A549 (cell line): ENCODE measurements at regions not wholly inside any gene's neighbourhood (a gene's known extent, or its start where the extent isn't known, plus 50 kb on each side); places are given as distances from the start of the nearest gene placed in this dataset.
A peak's percentile ranks its signal among the peaks of the same experiment; 100 is the strongest.

Source experiments
- ATAC-seq, 2 experiments: fragments of 200-7000 bp in 1 of 2; fragments of >200 bp in 1 of 2; cut with Nextera tagmentation in 1 of 2; cut with Tn5 transposase in 1 of 2; 3 replicates each; pipeline versions ENCODE4 v1.8.0 to v1.9.1; 2018 to 2020; ENCODE audit warnings: mild to moderate bottlenecking in 1 of 2, moderate library complexity in 1 of 2
- CTCF ChIA-PET: fragments of 300-600 bp; sonication (Branson Sonifier 250); formaldehyde crosslinking; extraction: SDS; loops from one replicate; lab custom pipeline; 2021; ENCODE audit warnings: antibody characterized with exemption, inconsistent platforms; lab: Yijun Ruan, JAX
- POLR2A ChIA-PET: fragments of 350-600 bp; formaldehyde crosslinking; extraction: SDS; loops from one replicate; lab custom pipeline; 2021; ENCODE audit warnings: antibody characterized with exemption, inconsistent platforms; lab: Yijun Ruan, JAX
- DNase-seq, 2 experiments: peaks; one replicate each; pipeline versions ENCODE4 v3.0.0 to v3.0.0-alpha.2; 2011 to 2016; ENCODE audit warnings: low read depth in 1 of 2, low spot score in 1 of 2
- FAIRE-seq: peaks from 2 replicates; lab custom pipeline; 2011; peaks lifted over from hg19 to GRCh38; lab: Jason Lieb, UNC
- H3K27ac ChIP-seq, 2 experiments: fragments of >200 bp; sonication (Bioruptor Twin); formaldehyde crosslinking; 3 replicates each; pipeline ENCODE4 v1.5.1; 2016 to 2017
- H3K4me1 ChIP-seq: fragments of >200 bp; sonication (Bioruptor Twin); formaldehyde crosslinking; 3 replicates; pipeline ENCODE4 v1.6.1; 2016
- H3K4me2 ChIP-seq: fragments of >200 bp; sonication (Bioruptor Twin); formaldehyde crosslinking; 3 replicates; pipeline ENCODE4 v1.6.1; 2016
- H3K4me3 ChIP-seq: fragments of >200 bp; sonication (Bioruptor Twin); formaldehyde crosslinking; 3 replicates; pipeline ENCODE4 v1.5.1; 2016
- H3K9me3 ChIP-seq: fragments of >200 bp; sonication (Bioruptor Twin); formaldehyde crosslinking; 3 replicates; pipeline ENCODE4 v1.6.1; 2016
- ATOH8 ChIP-seq: fragments of 250-450 bp; sonication (Bioruptor Pico); IDR thresholded peaks from 2 replicates; pipeline ENCODE4 v1.5.0; 2020; ENCODE audit warnings: low read depth, mild to moderate bottlenecking, moderate library complexity
- BCL3 ChIP-seq: fragments of >200 bp; sonication (Bioruptor Twin); formaldehyde crosslinking; IDR thresholded peaks from 3 replicates; pipeline ENCODE4 v1.6.1; 2016
- BHLHE40 ChIP-seq: IDR thresholded peaks from 2 replicates; pipeline ENCODE4 v1.6.1; 2012; ENCODE audit warnings: low read depth, low read length, inconsistent platforms
- CBX2 ChIP-seq: fragments of 200-600 bp; sonication (generic); IDR thresholded peaks from 2 replicates; pipeline ENCODE4 v1.6.1; 2016; ENCODE audit warnings: low read depth, mild to moderate bottlenecking, borderline replicate concordance
- CEBPB ChIP-seq, 2 experiments: fragments of >200 bp in 1 of 2; sonication (Bioruptor Twin) in 1 of 2; formaldehyde crosslinking in 1 of 2; IDR thresholded peaks; 2 replicates each; pipeline ENCODE4 v1.6.1; 2012 to 2016
- ELK1 ChIP-seq: fragments of 150-350 bp; IDR thresholded peaks from 2 replicates; pipeline ENCODE4 v1.6.1; 2014; ENCODE audit warnings: low read depth, mild to moderate bottlenecking, low read length
- EP300 ChIP-seq, 2 experiments: fragments of >200 bp; sonication (Bioruptor Twin); formaldehyde crosslinking; IDR thresholded peaks; 2 replicates in 1 of 2; 3 replicates in 1 of 2; pipeline ENCODE4 v1.6.1; 2016 to 2017
- ESRRA ChIP-seq: fragments of 150-350 bp; IDR thresholded peaks from 2 replicates; pipeline ENCODE4 v1.6.1; 2014; ENCODE audit warnings: mild to moderate bottlenecking, low read length, borderline replicate concordance
- FOSL2 ChIP-seq, 2 experiments: fragments of 450-650 bp in 1 of 2; fragments of >200 bp in 1 of 2; sonication (Bioruptor Twin) in 1 of 2; formaldehyde crosslinking; IDR thresholded peaks; 2 replicates each; pipeline versions ENCODE4 v1.5.0 to v1.6.1; 2016 to 2020; ENCODE audit warnings: mild to moderate bottlenecking in 1 of 2, moderate library complexity in 1 of 2
- FOXS1 ChIP-seq: fragments of 250-450 bp; sonication (Bioruptor Pico); IDR thresholded peaks from 2 replicates; pipeline ENCODE4 v1.5.0; 2020; ENCODE audit warnings: mild to moderate bottlenecking, moderate library complexity
- HOXB13 ChIP-seq: fragments of 250-450 bp; sonication (Bioruptor Pico); IDR thresholded peaks from 2 replicates; pipeline ENCODE4 v1.5.0; 2020; ENCODE audit warnings: low read depth, mild to moderate bottlenecking, moderate library complexity
- HOXB5 ChIP-seq: fragments of 250-450 bp; sonication (Bioruptor Pico); IDR thresholded peaks from 2 replicates; pipeline ENCODE4 v1.5.0; 2020; ENCODE audit warnings: mild to moderate bottlenecking, moderate library complexity
- JUNB ChIP-seq: fragments of >200 bp; sonication (Bioruptor Twin); formaldehyde crosslinking; IDR thresholded peaks from 2 replicates; pipeline ENCODE4 v1.6.1; 2016
- KDM1A ChIP-seq: fragments of 200-600 bp; sonication (generic); IDR thresholded peaks from 2 replicates; pipeline ENCODE4 v1.6.1; 2016; ENCODE audit warnings: low read depth, mild to moderate bottlenecking
- KDM5A ChIP-seq: fragments of 200-600 bp; sonication (generic); IDR thresholded peaks from 2 replicates; pipeline ENCODE4 v1.6.1; 2016; ENCODE audit warnings: antibody characterized with exemption, mild to moderate bottlenecking
- MAFK ChIP-seq: fragments of 450-650 bp; IDR thresholded peaks from 2 replicates; pipeline ENCODE4 v1.6.1; 2014; ENCODE audit not compliant: partially characterized antibody
- MAZ ChIP-seq: fragments of 150-350 bp; IDR thresholded peaks from 2 replicates; pipeline ENCODE4 v1.6.1; 2014; ENCODE audit warnings: antibody characterized with exemption, low read depth, low read length, borderline replicate concordance
- NFE2L2 ChIP-seq: fragments of 150-350 bp; conservative IDR thresholded peaks from 2 replicates; pipeline ENCODE4 v1.6.1; 2014; ENCODE audit warnings: low read length
- NPAS2 ChIP-seq: fragments of 250-450 bp; sonication (Bioruptor Pico); IDR thresholded peaks from 2 replicates; pipeline ENCODE4 v1.8.0; 2022; ENCODE audit warnings: mild to moderate bottlenecking, moderate library complexity, borderline replicate concordance
- PBX3 ChIP-seq: IDR thresholded peaks from 2 replicates; pipeline ENCODE4 v1.6.1; 2012
- POLR2A ChIP-seq: IDR thresholded peaks from 2 replicates; pipeline ENCODE4 v1.6.1; 2012; ENCODE audit warnings: mild to moderate bottlenecking, low read length
- RAD21 ChIP-seq, 2 experiments: fragments of >200 bp in 1 of 2; sonication (Bioruptor Twin) in 1 of 2; formaldehyde crosslinking in 1 of 2; IDR thresholded peaks in 1 of 2; conservative IDR thresholded peaks in 1 of 2; 2 replicates in 1 of 2; 3 replicates in 1 of 2; pipeline ENCODE4 v1.6.1; 2012 to 2018; ENCODE audit warnings: inconsistent platforms in 1 of 2
- RARB ChIP-seq: fragments of 250-450 bp; sonication (Bioruptor Pico); IDR thresholded peaks from 2 replicates; pipeline ENCODE4 v1.8.0; 2021; ENCODE audit warnings: mild to moderate bottlenecking, moderate library complexity
- TFCP2L1 ChIP-seq: fragments of 250-450 bp; sonication (Bioruptor Pico); IDR thresholded peaks from 2 replicates; pipeline ENCODE4 v1.5.0; 2021; ENCODE audit warnings: mild to moderate bottlenecking
- TP53 ChIP-seq: fragments of 250-450 bp; sonication (Bioruptor Pico); IDR thresholded peaks from 2 replicates; pipeline ENCODE4 v1.5.0; 2021; ENCODE audit warnings: mild to moderate bottlenecking, moderate library complexity
- USF2 ChIP-seq: fragments of 450-650 bp; IDR thresholded peaks from 2 replicates; pipeline ENCODE4 v1.6.1; 2014; ENCODE audit warnings: antibody characterized with exemption
- ZFP36 ChIP-seq: fragments of 450-650 bp; IDR thresholded peaks from 2 replicates; pipeline ENCODE4 v1.6.1; 2014; ENCODE audit warnings: borderline replicate concordance; ENCODE audit not compliant: partially characterized antibody
- ZSCAN20 ChIP-seq: fragments of 250-450 bp; sonication (Bioruptor Pico); IDR thresholded peaks from 2 replicates; pipeline ENCODE4 v1.8.0; 2022; ENCODE audit warnings: mild to moderate bottlenecking, moderate library complexity
- WGBS: methylation state at CpG from one replicate; pipeline ENCODE4 v1.1.6; 2017; ENCODE audit errors: missing lambda C conversion rate; 5-methylcytosine and 5-hydroxymethylcytosine counted together

GRCh38 chr9:107215381-107215780 is 67.7 kb upstream of the RAD23B start:
- ATAC-seq (no peak), DNase-seq (no peak), FAIRE-seq (no peak)
- Histone ChIP-seq H3K4me3 (no peak overlapping the region), H3K9me3 (no peaks in the 10 kb centered on the region), H3K4me2 (no peak overlapping the region), H3K27ac (peak overlapping the region in 1 of 2 experiments; percentile 46; a peak in 1 of 6 replicates), H3K4me1 (peaks cover 24% of the 10 kb centered on the region)
- ChIA-PET POLR2A (no interaction called here), CTCF (no interaction called here)
- 73% methylated on average over 2 of the region's 2 CpGs for WGBS
- TF ChIP-seq RAD21 (conservative IDR thresholded peaks at IDR 0.05 in 1 of 2, IDR thresholded peaks at IDR 0.05 in 1 of 2) (no peak), USF2 (no peak), FOXS1 (CRISPR knock-in tag) (no peak), FOSL2 (IDR thresholded peaks at IDR 0.05) (no peak), FOSL2 (CRISPR knock-in tag; IDR thresholded peaks at IDR 0.05) (no peak), HOXB5 (no peak), NFE2L2 (no peak), EP300 (IDR thresholded peaks at IDR 0.05) (no peak), NPAS2 (CRISPR knock-in tag) (no peak), TP53 (CRISPR knock-in tag) (no peak), POLR2A (no peak), BHLHE40 (no peak), TFCP2L1 (no peak), MAZ (no peak), JUNB (no peak), KDM1A (no peak)

DNA sequence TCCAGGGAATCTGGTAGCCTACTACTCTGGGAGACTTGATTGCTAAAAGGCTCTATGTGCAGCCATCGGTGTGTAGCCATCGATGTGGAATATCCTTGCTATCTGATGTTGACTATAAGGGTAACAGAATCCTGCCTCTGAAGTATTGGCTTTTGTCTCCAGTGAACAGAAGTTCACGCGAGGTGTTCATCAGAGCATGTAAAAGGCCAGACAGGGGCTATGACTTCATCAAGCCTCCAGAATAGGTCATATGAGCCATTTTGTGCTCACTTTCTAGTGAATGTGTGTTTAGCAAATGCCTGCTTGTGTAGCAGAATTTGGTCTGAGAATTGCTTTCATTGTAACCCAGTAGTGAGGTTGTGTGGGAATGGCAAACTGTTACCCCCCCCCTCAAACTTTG is 66.8 kb upstream of the RAD23B start:
- no peak overlapping the region for H3K27ac ChIP-seq
- H3K9me3 ChIP-seq = no peaks in the 10 kb centered on the region
- ChIA-PET POLR2A (no interaction called here), CTCF (no interaction called here)
- peaks cover 24% of the 10 kb centered on the region for H3K4me1 ChIP-seq
- no peak overlapping the region for H3K4me2 ChIP-seq
- 93% methylated on average over 4 of the region's 4 CpGs for WGBS
- FAIRE-seq = no peak
- H3K4me3 ChIP-seq = no peak overlapping the region
- TF ChIP-seq BCL3 (no peak), TFCP2L1 (no peak), ESRRA (no peak), FOSL2 (IDR thresholded peaks at IDR 0.05) (no peak), FOSL2 (CRISPR knock-in tag; IDR thresholded peaks at IDR 0.05) (no peak), MAFK (no peak), PBX3 (no peak), KDM5A (no peak), NFE2L2 (no peak), ZFP36 (no peak), RAD21 (conservative IDR thresholded peaks at IDR 0.05 in 1 of 2, IDR thresholded peaks at IDR 0.05 in 1 of 2) (no peak), CEBPB (IDR thresholded peaks at IDR 0.05) (no peak), POLR2A (no peak), ELK1 (no peak), ZSCAN20 (no peak), ATOH8 (CRISPR knock-in tag) (no peak), USF2 (no peak), RARB (CRISPR knock-in tag) (no peak), CBX2 (no peak), HOXB13 (no peak), TP53 (CRISPR knock-in tag) (no peak)
- no peak for ATAC-seq
- no peak for DNase-seq
